Activated CD4-positive, alpha-beta T cell treated with anti-CD3 and anti-CD28 coated beads, Interleukin-2, amount 10 ng/mL, durations not matched to agents 7 days and 5 days (primary cell): ENCODE measurements at regions not wholly inside any gene's neighbourhood (a gene's known extent, or its start where the extent isn't known, plus 50 kb on each side); places are given as distances from the start of the nearest gene placed in this dataset.

Source experiments
- CTCF ChIA-PET: fragments of 350-600 bp; sonication (Branson Sonifier 250); formaldehyde crosslinking; loops from one replicate; lab custom pipeline; 2021; ENCODE audit warnings: antibody characterized with exemption; lab: Charles Lee
- POLR2A ChIA-PET: fragments of 350-600 bp; sonication (Branson Sonifier 250); formaldehyde crosslinking; loops from one replicate; lab custom pipeline; 2021; ENCODE audit warnings: antibody characterized with exemption; lab: Charles Lee
- DNase-seq: peaks from one replicate; pipeline ENCODE4 v3.0.0-alpha.2; 2020
- H3K27ac Mint-ChIP-seq: one replicate; pipeline ENCODE4 v1.8.0; 2021; ENCODE audit warnings: mild to moderate bottlenecking, moderate library complexity, mixed read lengths
- H3K27me3 Mint-ChIP-seq: one replicate; pipeline ENCODE4 v1.8.0; 2021; ENCODE audit warnings: mixed read lengths
- H3K36me3 Mint-ChIP-seq: one replicate; pipeline ENCODE4 v1.8.0; 2021; ENCODE audit warnings: low read depth, mixed read lengths
- H3K4me1 Mint-ChIP-seq: one replicate; pipeline ENCODE4 v1.8.0; 2021; ENCODE audit warnings: mixed read lengths
- H3K4me3 Mint-ChIP-seq: one replicate; pipeline ENCODE4 v1.8.0; 2021; ENCODE audit warnings: mild to moderate bottlenecking, moderate library complexity, mixed read lengths
- H3K9me3 Mint-ChIP-seq: one replicate; pipeline ENCODE4 v1.8.0; 2021; ENCODE audit warnings: mixed read lengths

DNA sequence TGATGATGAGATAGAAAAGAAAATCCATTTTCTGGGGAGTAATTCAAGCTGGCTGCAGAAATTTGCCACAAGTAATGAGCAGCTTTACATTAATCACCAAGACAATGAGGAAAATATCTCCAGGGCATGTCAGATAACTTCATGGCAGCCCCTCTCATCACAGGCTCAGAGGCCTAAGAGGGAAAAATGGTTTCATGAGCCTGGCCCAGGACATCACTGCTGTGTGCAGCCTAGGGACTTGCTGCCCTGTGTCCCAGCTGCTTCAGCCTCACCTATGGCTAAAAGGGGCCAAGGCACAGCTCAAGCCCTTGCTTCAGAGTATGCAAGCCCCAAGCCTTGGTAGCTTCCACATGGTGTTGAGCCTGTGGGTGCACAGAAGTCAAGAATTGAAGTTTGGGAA, 161.7 kb downstream of the OPA1 start:
- Mint-ChIP-seq H3K27me3 (peaks cover 24% of the 10 kb centered on the region), H3K4me1 (no peaks in the 10 kb centered on the region), H3K9me3 (peaks cover 18% of the 10 kb centered on the region), H3K4me3 (no peak overlapping the region), H3K27ac (no peak overlapping the region), H3K36me3 (peaks cover 3% of the 10 kb centered on the region)
- ChIA-PET POLR2A (no interaction called here), CTCF (interaction anchor here (0.7 kb wide), 1 partner anchor 407 kb away, joined by 3 read pairs; no protein-coding TSS in a partner anchor)
- DNase-seq = no peak

DNA sequence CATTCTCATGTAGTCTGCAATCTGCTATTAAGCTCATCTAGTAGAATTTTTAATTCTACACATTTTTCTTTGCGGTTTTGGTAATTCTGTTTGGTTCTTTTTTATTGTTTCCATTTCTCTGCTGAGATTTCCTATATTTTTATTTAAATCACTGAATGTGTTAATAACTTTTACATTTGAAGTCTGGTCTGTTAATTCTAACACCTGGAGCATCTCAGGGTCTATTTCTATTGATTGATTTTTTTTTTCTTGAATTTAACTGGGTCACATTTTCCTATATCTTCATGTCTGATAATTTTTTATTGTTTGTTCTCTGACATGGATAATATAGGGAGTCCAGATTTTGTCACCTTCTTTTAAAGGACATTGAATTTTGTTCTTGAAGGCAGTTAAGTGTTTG, 163.5 kb downstream of the OPA1 start:
- H3K27me3 Mint-ChIP-seq = peaks cover 22% of the 10 kb centered on the region
- POLR2A ChIA-PET = no interaction called here
- H3K36me3 Mint-ChIP-seq = peaks cover 3% of the 10 kb centered on the region
- H3K27ac Mint-ChIP-seq = no peak overlapping the region
- CTCF ChIA-PET = interaction anchor here (1.0 kb wide), 1 partner anchor 12 kb away, joined by 5 read pairs; no protein-coding TSS in a partner anchor
- peaks cover 18% of the 10 kb centered on the region for H3K9me3 Mint-ChIP-seq
- H3K4me3 Mint-ChIP-seq = no peak overlapping the region
- no peaks in the 10 kb centered on the region for H3K4me1 Mint-ChIP-seq
- no peak for DNase-seq

DNA sequence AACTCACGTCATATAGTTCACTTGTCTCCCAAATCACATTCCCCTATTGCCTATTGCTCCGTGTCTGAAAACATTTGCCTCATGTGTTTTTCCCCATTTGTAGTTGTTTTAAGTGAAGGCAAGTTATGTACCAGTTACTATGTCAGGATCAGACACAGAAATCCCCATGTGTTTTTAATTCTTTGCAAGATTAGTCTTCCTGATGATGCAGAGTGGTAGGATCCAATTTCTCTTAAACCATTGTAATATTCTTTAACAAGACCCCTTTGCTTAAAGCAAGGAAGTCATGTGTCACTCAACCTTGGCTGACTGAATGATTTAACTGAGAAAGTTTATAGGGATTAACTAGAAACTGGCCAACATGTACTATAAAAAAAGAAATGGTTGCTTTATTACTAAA, 164.4 kb downstream of the OPA1 start:
- H3K9me3 Mint-ChIP-seq = peaks cover 18% of the 10 kb centered on the region
- peaks cover 18% of the 10 kb centered on the region for H3K27me3 Mint-ChIP-seq
- H3K4me3 Mint-ChIP-seq = no peak overlapping the region
- POLR2A ChIA-PET = no interaction called here
- peaks cover 3% of the 10 kb centered on the region for H3K36me3 Mint-ChIP-seq
- DNase-seq = no peak
- H3K4me1 Mint-ChIP-seq = no peaks in the 10 kb centered on the region
- no peak overlapping the region for H3K27ac Mint-ChIP-seq
- CTCF ChIA-PET = no interaction called here

GRCh38 chr3:193761969-193762368, 169.0 kb downstream of the OPA1 start:
- DNase-seq = no peak
- POLR2A ChIA-PET = no interaction called here
- H3K27ac Mint-ChIP-seq = no peak overlapping the region
- H3K36me3 Mint-ChIP-seq = no peaks in the 10 kb centered on the region
- CTCF ChIA-PET = no interaction called here
- no peaks in the 10 kb centered on the region for H3K4me1 Mint-ChIP-seq
- H3K27me3 Mint-ChIP-seq = peaks cover 8% of the 10 kb centered on the region
- peaks cover 6% of the 10 kb centered on the region for H3K9me3 Mint-ChIP-seq
- no peak overlapping the region for H3K4me3 Mint-ChIP-seq

GRCh38 chr3:193762657-193763056, 169.6 kb downstream of the OPA1 start:
- POLR2A ChIA-PET = no interaction called here
- Mint-ChIP-seq H3K4me1 (no peaks in the 10 kb centered on the region), H3K9me3 (no peaks in the 10 kb centered on the region)

GRCh38 chr3:193764959-193765358, 172.0 kb downstream of the OPA1 start:
- Mint-ChIP-seq H3K27me3 (peaks cover 8% of the 10 kb centered on the region), H3K4me1 (no peaks in the 10 kb centered on the region), H3K27ac (no peak overlapping the region), H3K4me3 (no peak overlapping the region), H3K36me3 (no peaks in the 10 kb centered on the region), H3K9me3 (no peaks in the 10 kb centered on the region)
- DNase-seq = no peak
- ChIA-PET CTCF (no interaction called here), POLR2A (no interaction called here)

More at GRCh38 chr3:193762657-193763056, 169.6 kb downstream of the OPA1 start:
- no peak overlapping the region for H3K27ac Mint-ChIP-seq
- no peak overlapping the region for H3K4me3 Mint-ChIP-seq
- DNase-seq = no peak
- H3K36me3 Mint-ChIP-seq = no peaks in the 10 kb centered on the region
- H3K27me3 Mint-ChIP-seq = peaks cover 8% of the 10 kb centered on the region
- CTCF ChIA-PET = interaction anchor here (0.7 kb wide), 1 partner anchor 327 kb away, joined by 3 read pairs; no protein-coding TSS in a partner anchor

DNA sequence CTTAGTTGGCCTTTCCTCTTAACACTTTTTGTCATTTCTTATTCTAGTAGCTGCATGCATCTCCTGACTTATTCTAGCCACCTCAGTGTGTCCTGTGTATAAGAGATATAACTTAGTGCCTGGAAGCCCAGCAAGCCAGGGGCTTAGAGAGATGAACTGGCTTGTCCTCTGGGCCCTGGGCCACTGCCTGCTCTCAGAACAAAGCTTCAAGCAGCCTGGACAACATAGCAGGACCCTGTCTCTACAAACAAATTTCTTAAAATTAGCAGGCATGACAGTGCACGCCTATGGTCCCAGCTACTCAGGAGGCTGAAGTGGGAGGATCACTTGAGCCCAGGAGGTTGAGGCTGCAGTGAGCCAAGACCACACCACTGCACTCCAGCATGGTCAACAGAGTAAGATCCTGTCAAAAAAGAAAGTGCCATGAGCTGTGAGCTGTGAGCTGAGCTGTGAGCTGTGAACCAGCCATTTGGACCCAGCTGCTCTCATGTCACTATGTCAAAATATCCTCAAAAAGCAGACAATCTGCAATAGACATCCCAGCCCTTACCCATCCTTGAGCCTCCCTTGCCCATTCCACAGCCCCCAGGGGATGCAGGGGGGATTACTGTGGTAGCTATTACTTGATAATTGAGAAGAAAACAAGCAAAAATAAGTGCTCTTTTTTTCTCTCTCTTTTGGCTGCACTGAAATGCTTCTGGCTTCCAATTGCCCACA, 174.5 kb downstream of the OPA1 start:
- no peak overlapping the region for H3K4me3 Mint-ChIP-seq
- no peaks in the 10 kb centered on the region for H3K9me3 Mint-ChIP-seq
- ChIA-PET POLR2A (no interaction called here), CTCF (interaction anchor here (0.8 kb wide), 1 partner anchor 11 kb away, joined by 5 read pairs; no protein-coding TSS in a partner anchor)
- H3K27me3 Mint-ChIP-seq = peaks cover 8% of the 10 kb centered on the region
- H3K36me3 Mint-ChIP-seq = no peaks in the 10 kb centered on the region
- no peak for DNase-seq
- H3K27ac Mint-ChIP-seq = no peak overlapping the region
- no peaks in the 10 kb centered on the region for H3K4me1 Mint-ChIP-seq

GRCh38 chr3:193768070-193768394, 175.0 kb downstream of the OPA1 start:
- H3K4me1 Mint-ChIP-seq = no peaks in the 10 kb centered on the region
- peaks cover 6% of the 10 kb centered on the region for H3K27me3 Mint-ChIP-seq
- POLR2A ChIA-PET = no interaction called here
- CTCF ChIA-PET = interaction anchor here (0.8 to 1.3 kb wide), 2 partner anchors 11 to 13 kb away, joined by 3 to 5 read pairs; no protein-coding TSS in a partner anchor
- H3K36me3 Mint-ChIP-seq = no peaks in the 10 kb centered on the region
- no peak for DNase-seq
- no peaks in the 10 kb centered on the region for H3K9me3 Mint-ChIP-seq
- no peak overlapping the region for H3K27ac Mint-ChIP-seq
- H3K4me3 Mint-ChIP-seq = no peak overlapping the region

DNA sequence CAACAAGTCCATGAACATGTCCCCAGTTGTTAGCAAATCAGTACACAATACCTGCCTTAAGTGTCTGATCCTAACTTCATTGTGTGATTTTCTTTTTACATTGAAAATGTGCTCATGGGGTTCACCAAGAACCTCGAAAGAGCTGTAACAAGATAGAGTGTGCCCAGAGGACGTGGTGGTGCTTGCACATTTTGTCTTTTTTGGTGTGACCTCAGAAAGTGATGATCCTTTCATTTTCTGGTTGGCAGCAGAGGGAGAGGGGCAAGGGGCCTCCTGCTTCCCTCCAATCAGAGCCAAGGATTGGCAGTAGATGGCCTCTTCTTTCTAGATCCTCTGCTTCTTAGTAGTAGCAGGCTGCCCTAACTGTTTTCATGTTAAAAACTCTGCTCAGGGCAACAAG, 176.4 kb downstream of the OPA1 start:
- Mint-ChIP-seq H3K27me3 (peaks cover 2% of the 10 kb centered on the region), H3K4me1 (no peaks in the 10 kb centered on the region), H3K4me3 (no peak overlapping the region), H3K27ac (no peak overlapping the region), H3K9me3 (no peaks in the 10 kb centered on the region), H3K36me3 (no peaks in the 10 kb centered on the region)
- ChIA-PET POLR2A (no interaction called here), CTCF (interaction anchor here (1.0 to 1.2 kb wide), 2 partner anchors 546 to 574 kb away, joined by 3 read pairs; no protein-coding TSS in a partner anchor)
- DNase-seq = no peak

DNA sequence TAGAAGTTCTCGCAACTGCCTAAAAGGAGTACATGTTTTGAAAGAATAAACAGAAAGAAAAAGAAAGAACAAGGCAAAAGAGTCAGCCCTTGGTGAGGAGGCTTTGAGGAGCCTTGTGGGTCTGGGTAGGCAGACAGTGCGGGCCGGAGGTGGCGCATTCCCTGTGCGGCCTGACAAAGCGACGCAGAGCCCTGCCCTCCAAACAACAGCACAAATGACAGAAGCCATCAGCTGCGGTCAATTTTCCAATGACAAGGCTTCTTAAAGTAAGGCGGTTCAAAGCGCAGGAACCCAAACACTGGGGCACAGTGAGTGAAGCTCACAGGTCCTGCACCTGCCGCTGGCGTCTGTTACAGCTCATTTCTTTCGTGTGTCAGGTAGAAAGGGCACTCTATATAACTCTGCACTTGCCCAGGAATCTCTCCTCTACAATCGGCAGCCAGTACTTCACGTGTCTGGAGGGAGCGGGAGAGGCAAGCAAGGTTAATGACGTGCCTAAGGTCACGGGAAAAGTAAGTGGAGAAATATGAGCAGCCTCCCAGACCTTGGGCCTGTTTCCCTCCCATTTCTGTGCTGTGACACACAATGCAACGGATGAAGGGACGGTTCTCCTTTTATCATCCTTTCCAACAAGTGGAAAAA, 178.1 kb downstream of the OPA1 start:
- Mint-ChIP-seq H3K4me3 (no peak overlapping the region), H3K9me3 (no peaks in the 10 kb centered on the region), H3K4me1 (peaks cover 1% of the 10 kb centered on the region), H3K27me3 (no peaks in the 10 kb centered on the region), H3K27ac (no peak overlapping the region), H3K36me3 (no peaks in the 10 kb centered on the region)
- CTCF ChIA-PET = no interaction called here
- no peak for DNase-seq
- POLR2A ChIA-PET = no interaction called here

DNA sequence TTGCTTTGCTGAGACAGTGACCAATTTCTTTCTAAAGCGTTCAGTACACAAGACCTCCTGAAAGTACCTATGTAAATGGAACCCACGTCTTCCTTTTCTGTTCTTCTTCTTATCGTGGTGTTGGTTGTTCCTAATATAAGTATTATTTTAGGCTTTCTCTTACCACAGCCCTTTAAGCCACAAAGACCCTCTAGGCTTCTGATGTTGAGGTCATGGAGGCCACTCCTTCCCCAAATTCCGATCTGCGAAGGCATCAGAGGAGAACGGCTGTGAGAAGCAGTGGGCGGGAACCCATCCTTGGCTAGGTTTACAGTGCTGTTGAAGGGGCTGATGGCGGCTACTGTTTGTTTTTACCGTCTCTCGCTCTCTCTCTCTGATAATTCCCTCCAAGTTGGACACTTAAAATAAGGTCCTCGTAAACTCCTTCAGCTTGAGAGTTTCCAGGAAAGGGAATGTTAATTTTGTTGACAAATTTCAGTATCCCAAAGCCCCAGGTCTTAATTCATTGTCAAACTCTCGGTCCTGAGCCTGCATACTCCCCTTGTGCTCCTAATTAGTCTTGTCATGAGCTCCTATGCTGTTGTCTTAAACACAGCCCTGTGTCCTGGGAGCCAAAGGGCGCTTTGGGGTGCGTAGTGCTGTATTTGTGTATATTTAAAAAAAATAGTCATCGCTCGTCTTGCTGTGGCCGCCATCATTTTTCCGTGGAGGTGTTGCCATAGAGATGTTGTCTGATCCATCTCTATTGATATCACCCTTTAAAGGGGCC, 178.8 kb downstream of the OPA1 start:
- Mint-ChIP-seq H3K9me3 (no peaks in the 10 kb centered on the region), H3K4me3 (no peak overlapping the region), H3K27me3 (no peaks in the 10 kb centered on the region), H3K4me1 (peaks cover 8% of the 10 kb centered on the region), H3K27ac (no peak overlapping the region), H3K36me3 (no peaks in the 10 kb centered on the region)
- CTCF ChIA-PET = no interaction called here
- POLR2A ChIA-PET = no interaction called here
- DNase-seq = no peak

DNA sequence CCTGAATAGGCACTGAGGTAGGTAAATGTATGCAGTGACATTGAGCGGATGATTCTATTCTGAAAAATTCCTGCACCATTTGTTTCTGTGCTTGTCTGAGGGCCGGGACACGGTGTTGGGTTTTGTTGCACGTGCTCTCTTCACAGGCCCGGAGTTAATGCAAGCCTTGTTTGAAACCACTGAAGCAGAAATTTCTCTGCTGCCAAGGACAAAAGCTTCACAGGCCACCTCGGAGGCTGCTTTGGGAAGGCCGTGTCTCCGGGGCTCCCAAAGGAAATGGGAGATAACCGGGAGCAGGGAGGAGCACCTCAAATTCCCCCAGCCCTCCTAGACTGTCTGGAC, 179.4 kb downstream of the OPA1 start:
- Mint-ChIP-seq H3K9me3 (no peaks in the 10 kb centered on the region), H3K4me1 (peaks cover 9% of the 10 kb centered on the region), H3K27ac (no peak overlapping the region), H3K27me3 (no peaks in the 10 kb centered on the region), H3K36me3 (no peaks in the 10 kb centered on the region), H3K4me3 (no peak overlapping the region)
- ChIA-PET CTCF (no interaction called here), POLR2A (no interaction called here)
- no peak for DNase-seq
